NB4 (cell line): ENCODE measurements at regions not wholly inside any gene's neighbourhood (a gene's known extent, or its start where the extent isn't known, plus 50 kb on each side); places are given as distances from the start of the nearest gene placed in this dataset.

ENCODE experiments used
- DNase-seq: peaks from one replicate; pipeline ENCODE4 v3.0.0; 2010; ENCODE audit warnings: low read depth
- H3K4me3 ChIP-seq: one replicate; pipeline ENCODE4 v1.5.1; 2011; ENCODE audit warnings: mild to moderate bottlenecking, low read depth, low read length, moderate library complexity
- MYC ChIP-seq: IDR thresholded peaks from 2 replicates; pipeline ENCODE4 v1.6.1; 2011; ENCODE audit warnings: low read depth, low read length
- POLR2A ChIP-seq: IDR thresholded peaks from 2 replicates; pipeline ENCODE4 v1.6.1; 2011; ENCODE audit warnings: mild to moderate bottlenecking; ENCODE audit not compliant: insufficient read length; ENCODE audit errors: extremely low read depth
- TF ChIP-seq, protein P1 (sequence below): IDR thresholded peaks from 2 replicates; pipeline ENCODE4 v1.6.1; 2011; ENCODE audit warnings: low read depth, low read length
- TF ChIP-seq, protein P2 (sequence below): IDR thresholded peaks from one replicate; pipeline ENCODE4 v1.5.1; 2012; ENCODE audit warnings: low read depth, low read length

DNA sequence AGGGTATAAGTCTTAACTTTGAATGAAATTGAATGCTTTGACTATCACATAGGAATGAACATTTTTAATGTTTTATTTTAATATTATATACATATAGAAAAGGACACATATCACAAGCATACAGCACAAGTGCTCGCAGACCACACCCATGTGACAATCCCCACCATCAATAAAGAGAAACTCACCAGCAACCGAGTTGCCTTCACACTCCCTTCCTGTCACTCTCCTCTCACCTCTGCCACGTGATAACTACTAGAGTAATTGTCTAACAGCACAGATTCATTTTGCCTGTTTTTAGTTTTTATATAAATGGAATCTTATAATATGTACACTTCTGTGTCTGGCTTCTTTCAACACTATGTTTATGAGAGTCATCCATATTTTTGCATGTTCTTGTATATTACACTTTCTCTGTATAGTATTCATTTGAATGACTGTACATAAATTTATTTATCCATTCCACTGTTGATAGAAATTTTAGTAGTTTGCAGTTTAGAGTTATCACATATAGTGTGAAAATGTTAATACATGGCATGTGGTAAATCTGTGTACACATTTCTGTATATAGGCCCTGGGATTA lies 304.9 kb upstream of the DUSP10 start:
- H3K4me3 ChIP-seq: no peak overlapping the region
- DNase-seq: no peak
- TF ChIP-seq, protein P1, sequence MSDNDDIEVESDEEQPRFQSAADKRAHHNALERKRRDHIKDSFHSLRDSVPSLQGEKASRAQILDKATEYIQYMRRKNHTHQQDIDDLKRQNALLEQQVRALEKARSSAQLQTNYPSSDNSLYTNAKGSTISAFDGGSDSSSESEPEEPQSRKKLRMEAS: no peak

DNA sequence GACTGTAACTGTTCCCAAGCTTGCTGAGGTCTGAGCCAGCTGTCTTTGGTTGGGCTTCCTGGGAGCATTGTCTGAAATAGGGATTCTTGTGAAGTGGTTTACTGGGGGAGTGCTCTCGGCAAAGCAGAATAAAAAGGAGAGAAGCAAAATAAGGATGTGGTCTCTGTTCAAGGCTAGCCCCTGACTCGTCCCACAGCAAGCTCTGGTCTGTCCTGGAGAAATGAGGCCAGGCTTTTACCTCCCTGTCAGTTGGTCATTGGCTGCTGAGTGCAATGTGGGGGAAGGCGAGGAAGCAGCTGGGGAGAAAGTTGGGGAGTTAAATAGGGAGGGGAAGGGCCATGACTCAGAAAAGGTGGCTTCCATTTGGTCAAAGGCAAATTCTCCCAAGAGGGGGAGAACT lies 303.9 kb upstream of the DUSP10 start:
- no peak overlapping the region for H3K4me3 ChIP-seq
- DNase-seq: peak; percentile 20
- TF ChIP-seq POLR2A: no peak
- TF ChIP-seq, protein P2, sequence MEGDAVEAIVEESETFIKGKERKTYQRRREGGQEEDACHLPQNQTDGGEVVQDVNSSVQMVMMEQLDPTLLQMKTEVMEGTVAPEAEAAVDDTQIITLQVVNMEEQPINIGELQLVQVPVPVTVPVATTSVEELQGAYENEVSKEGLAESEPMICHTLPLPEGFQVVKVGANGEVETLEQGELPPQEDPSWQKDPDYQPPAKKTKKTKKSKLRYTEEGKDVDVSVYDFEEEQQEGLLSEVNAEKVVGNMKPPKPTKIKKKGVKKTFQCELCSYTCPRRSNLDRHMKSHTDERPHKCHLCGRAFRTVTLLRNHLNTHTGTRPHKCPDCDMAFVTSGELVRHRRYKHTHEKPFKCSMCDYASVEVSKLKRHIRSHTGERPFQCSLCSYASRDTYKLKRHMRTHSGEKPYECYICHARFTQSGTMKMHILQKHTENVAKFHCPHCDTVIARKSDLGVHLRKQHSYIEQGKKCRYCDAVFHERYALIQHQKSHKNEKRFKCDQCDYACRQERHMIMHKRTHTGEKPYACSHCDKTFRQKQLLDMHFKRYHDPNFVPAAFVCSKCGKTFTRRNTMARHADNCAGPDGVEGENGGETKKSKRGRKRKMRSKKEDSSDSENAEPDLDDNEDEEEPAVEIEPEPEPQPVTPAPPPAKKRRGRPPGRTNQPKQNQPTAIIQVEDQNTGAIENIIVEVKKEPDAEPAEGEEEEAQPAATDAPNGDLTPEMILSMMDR: no peak
- no peak for TF ChIP-seq MYC
- TF ChIP-seq, protein P1: no peak

DNA sequence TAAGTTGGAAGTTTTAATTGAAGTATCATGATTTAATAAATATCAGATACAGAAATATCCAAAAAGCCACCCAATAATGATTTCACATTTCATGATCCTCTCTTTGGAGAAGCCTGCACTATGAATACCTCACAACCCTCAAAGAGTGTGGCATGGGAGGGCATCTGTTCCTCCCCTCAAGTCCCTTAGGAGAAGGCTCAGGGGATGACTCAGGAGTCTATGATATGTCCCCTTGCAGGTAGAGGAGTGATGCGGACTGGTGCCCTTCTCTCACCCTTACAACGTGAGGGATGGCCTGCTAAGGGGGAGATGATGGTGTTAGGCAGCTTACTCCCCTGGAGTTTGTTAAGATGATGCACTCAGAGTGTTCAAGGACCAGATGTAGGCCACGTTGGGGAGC lies 303.3 kb upstream of the DUSP10 start:
- no peak for DNase-seq
- H3K4me3 ChIP-seq: no peak overlapping the region
- no peak for TF ChIP-seq MYC
- no peak for TF ChIP-seq POLR2A
- TF ChIP-seq, protein P2: no peak
- TF ChIP-seq, protein P1: no peak

DNA sequence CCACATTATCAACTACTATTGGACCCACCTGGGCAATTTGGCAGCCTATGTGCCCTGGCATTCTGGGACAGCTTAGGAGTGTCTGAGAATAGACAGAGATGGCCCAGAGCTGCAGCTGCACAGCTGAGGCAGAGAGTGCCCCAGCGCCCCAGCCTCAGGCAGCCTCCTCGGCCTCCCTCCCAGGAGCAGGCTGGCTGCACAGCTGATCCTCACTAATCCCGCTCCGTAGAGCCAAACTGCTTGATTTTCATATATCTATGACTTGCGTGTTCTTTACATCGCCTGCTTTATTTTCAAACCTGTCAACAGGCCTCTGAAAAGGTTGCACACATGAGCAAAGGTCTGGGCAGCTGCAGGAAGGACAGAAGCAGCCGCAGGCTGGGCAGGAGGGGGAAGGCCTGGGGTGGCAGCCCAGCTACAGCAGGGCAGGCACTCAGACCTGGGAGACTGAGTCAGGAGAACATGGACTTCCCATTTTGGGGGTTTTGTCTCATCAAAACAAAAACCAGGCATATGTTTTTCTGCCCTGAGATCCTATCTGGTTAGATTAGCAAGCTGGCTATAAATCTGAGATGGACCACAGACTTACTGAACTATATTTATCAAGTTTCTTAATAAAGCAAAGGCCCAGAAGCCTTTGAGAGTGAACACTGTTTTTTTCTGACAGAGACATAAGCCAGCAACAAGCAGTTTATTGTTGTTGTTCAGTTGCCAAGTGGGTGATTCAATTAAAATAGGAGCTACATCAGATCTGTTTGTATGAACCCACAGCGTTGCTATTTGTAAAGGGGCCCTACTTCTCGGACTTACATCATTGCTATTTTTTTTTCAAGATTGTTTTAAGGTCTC lies 301.8 kb upstream of the DUSP10 start:
- no peak overlapping the region for H3K4me3 ChIP-seq
- TF ChIP-seq POLR2A (no peak), MYC (no peak)
- TF ChIP-seq, protein P1: no peak
- TF ChIP-seq, protein P2: no peak
- DNase-seq: no peak

DNA sequence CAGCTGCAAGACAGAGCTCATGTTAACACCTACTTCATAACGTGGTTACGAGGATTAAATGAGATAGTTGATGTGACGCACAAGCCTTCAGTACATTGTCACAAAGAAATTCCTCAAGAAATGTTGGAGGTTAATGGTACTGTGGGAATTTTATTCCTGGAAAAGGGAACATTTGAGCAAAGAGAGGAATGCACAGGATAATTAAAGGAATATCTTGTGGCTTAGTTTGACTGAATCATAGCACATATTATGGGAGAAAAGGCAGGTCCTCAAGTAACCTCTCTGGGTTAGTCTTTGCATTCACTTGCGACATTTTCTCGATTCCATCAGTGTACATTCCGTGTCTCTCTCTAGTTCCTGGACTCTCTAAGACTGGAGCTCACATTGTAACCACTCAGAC lies 300.2 kb upstream of the DUSP10 start:
- TF ChIP-seq POLR2A (no peak), MYC (no peak)
- TF ChIP-seq, protein P1: no peak
- TF ChIP-seq, protein P2: no peak
- DNase-seq: no peak
- H3K4me3 ChIP-seq: no peak overlapping the region

DNA sequence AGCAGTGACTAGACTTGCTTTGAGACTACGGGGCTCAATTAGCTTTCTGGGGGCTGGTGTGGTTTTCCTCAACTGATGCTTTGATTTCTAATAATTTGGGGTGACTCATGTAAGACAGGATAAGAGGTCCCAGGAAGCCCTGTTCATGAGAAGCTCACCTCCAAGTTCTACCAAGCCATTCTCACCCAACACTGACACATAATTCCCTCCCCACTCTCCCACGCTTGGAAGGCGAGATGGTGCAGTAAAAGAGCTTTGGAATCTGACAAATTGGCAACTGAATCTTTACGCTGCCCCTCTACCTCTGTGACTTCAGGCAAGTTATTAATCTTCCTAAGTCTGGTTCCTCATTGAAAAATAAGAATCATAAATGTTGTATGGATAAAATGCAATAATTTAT lies 299.1 kb upstream of the DUSP10 start:
- DNase-seq: no peak
- no peak for TF ChIP-seq POLR2A
- no peak for TF ChIP-seq MYC
- TF ChIP-seq, protein P2: no peak
- TF ChIP-seq, protein P1: no peak

More for the DNA sequence above, 299.1 kb upstream of the DUSP10 start:
- H3K4me3 ChIP-seq: no peak overlapping the region
